ENCODE measurements at regions not wholly inside any gene's neighbourhood (a gene's known extent, or its start where the extent isn't known, plus 50 kb on each side); places are given as distances from the start of the nearest gene placed in this dataset.
"Not testable (repeated sequence)": the region's sequence is repeated elsewhere in the genome, so short reads cannot be mapped to it uniquely, and the experiment has no call there.

DNA sequence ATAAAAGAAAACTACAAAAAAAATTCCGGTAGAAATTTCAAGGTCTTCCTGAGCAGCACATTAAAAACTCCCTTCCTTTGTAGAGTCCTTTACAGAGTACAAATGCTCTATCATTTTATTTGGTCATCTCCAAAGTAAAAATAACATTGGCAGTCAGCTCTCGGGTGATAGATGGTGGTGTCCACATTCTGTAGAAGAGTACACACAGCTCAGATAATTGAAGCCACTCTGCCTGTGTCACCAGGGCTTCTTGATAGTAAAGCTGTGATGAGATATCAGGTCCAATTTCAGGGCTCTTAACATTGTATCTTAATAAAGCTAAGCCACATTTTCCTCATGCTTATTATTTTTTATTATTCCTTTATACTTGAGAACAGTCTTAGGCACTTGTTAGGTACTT lies 371.6 kb downstream of the TAFA4 start:
- Histone ChIP-seq H3K27ac (no peak overlapping the region), H3K4me1 (no peaks in the 10 kb centered on the region), H3K9me3 (peaks cover 0 to 7% (median 0%) of the 10 kb centered on the region in 4 donors), H3K36me3 (no peaks in the 10 kb centered on the region), H3K27me3 (no peaks in the 10 kb centered on the region), H3K4me3 (no peak overlapping the region)
- WGBS, 2 donors: 68 to 94% methylated on average over 2 of the region's 2 CpGs
- no peak for TF ChIP-seq EP300 (IDR thresholded peaks at IDR 0.05)
- TF ChIP-seq, protein P1, sequence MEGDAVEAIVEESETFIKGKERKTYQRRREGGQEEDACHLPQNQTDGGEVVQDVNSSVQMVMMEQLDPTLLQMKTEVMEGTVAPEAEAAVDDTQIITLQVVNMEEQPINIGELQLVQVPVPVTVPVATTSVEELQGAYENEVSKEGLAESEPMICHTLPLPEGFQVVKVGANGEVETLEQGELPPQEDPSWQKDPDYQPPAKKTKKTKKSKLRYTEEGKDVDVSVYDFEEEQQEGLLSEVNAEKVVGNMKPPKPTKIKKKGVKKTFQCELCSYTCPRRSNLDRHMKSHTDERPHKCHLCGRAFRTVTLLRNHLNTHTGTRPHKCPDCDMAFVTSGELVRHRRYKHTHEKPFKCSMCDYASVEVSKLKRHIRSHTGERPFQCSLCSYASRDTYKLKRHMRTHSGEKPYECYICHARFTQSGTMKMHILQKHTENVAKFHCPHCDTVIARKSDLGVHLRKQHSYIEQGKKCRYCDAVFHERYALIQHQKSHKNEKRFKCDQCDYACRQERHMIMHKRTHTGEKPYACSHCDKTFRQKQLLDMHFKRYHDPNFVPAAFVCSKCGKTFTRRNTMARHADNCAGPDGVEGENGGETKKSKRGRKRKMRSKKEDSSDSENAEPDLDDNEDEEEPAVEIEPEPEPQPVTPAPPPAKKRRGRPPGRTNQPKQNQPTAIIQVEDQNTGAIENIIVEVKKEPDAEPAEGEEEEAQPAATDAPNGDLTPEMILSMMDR (IDR thresholded peaks at IDR 0.05): no peak
- DNase-seq (ENCODE audit: low spot score in 2 of 2): no peak

GRCh38 chr3:68535782-68536181 lies 396.6 kb downstream of the TAFA4 start:
- no peaks in the 10 kb centered on the region for H3K4me1 ChIP-seq
- no peaks in the 10 kb centered on the region for H3K36me3 ChIP-seq
- no peak for DNase-seq (ENCODE audit: low spot score in 2 of 2)
- TF ChIP-seq EP300 (IDR thresholded peaks at IDR 0.05): no peak
- TF ChIP-seq, protein P1 (IDR thresholded peaks at IDR 0.05): no peak
- TF ChIP-seq POLR2A (IDR thresholded peaks at IDR 0.05): no peak
- H3K9me3 ChIP-seq: no peaks in the 10 kb centered on the region
- H3K27ac ChIP-seq: no peak overlapping the region
- H3K27me3 ChIP-seq: no peaks in the 10 kb centered on the region
- H3K4me3 ChIP-seq: no peak overlapping the region

- Histone ChIP-seq H3K36me3 (no peaks in the 10 kb centered on the region), H3K4me1 (no peaks in the 10 kb centered on the region), H3K27ac (no peak overlapping the region), H3K4me3 (no peak overlapping the region), H3K27me3 (no peaks in the 10 kb centered on the region), H3K9me3 (no peaks in the 10 kb centered on the region)
- DNase-seq (ENCODE audit: low spot score in 2 of 2): no peak
- TF ChIP-seq EP300 (IDR thresholded peaks at IDR 0.05) (no peak), POLR2A (IDR thresholded peaks at IDR 0.05) (no peak)
- TF ChIP-seq, protein P1 (IDR thresholded peaks at IDR 0.05): no peak
Measured at GRCh38 chr3:68523330-68523729, 409.0 kb downstream of the TAFA4 start.

DNA sequence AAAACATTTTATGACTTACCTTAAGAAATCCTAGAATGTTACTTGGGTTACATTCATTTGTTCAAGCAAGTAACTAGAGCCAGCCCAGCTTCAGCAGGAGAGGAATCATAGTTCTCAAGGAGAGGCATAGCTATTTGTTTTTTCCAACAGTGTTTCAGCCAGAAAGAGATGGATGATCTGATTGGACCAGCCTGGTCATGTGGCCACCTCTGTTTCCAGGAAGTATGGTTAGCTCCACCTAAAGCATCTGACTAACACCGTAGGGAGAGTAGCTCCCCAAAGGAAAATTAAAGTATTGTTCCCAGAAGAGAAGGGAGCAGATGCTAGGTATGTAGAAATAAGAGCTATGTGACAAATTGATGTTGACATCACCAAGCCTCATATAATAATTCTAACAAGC lies 417.1 kb downstream of the TAFA4 start:
- Histone ChIP-seq H3K4me3 (no peak overlapping the region), H3K27ac (no peak overlapping the region), H3K4me1 (no peaks in the 10 kb centered on the region), H3K9me3 (no peaks in the 10 kb centered on the region), H3K36me3 (no peaks in the 10 kb centered on the region), H3K27me3 (no peaks in the 10 kb centered on the region)
- TF ChIP-seq EP300 (IDR thresholded peaks at IDR 0.05) (no peak), POLR2A (IDR thresholded peaks at IDR 0.05) (no peak)
- TF ChIP-seq, protein P1 (IDR thresholded peaks at IDR 0.05): no peak
- no peak for DNase-seq (ENCODE audit: low spot score in 2 of 2)
- WGBS, 2 donors: 38 to 60% methylated on average over 1 of the region's 1 CpG

GRCh38 chr3:68504201-68504600 lies 428.1 kb downstream of the TAFA4 start:
- H3K27me3 ChIP-seq: no peaks in the 10 kb centered on the region
- TF ChIP-seq, protein P1 (IDR thresholded peaks at IDR 0.05): no peak
- TF ChIP-seq EP300 (IDR thresholded peaks at IDR 0.05): no peak
- no peak for TF ChIP-seq POLR2A (IDR thresholded peaks at IDR 0.05)
- H3K36me3 ChIP-seq: no peaks in the 10 kb centered on the region
- WGBS, 2 donors: 5 to 42% methylated on average over 2 of the region's 2 CpGs
- no peak overlapping the region for H3K4me3 ChIP-seq
- no peak overlapping the region for H3K27ac ChIP-seq
- no peaks in the 10 kb centered on the region for H3K4me1 ChIP-seq
- DNase-seq (ENCODE audit: low spot score in 2 of 2): no peak
- H3K9me3 ChIP-seq: peaks cover 0 to 7% (median 0%) of the 10 kb centered on the region in 4 donors

DNA sequence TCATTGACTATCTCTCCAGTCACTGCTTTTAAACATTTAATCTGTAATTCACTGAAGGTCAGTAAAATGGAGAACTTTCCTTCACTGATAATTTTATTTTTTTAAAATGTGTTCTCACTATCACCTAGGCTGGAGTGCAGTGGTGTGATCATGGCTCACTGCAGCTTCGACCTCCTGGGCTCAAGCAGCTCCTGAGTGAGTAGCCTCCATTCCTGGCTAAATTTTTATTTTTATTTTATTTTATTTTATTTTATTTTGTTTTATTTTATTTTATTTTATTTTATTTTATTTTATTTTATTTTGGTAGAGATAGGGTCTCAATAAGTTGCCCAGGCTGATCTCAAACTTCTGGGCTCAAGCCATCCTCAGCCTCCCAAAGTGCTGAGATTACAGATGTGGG lies 446.5 kb downstream of the TAFA4 start:
- not testable (repeated sequence) for H3K36me3 ChIP-seq
- WGBS, 2 donors: 89 to 90% methylated on average over 1 of the region's 1 CpG

More for the DNA sequence above, 446.5 kb downstream of the TAFA4 start:
- not testable (repeated sequence) for H3K4me3 ChIP-seq; H3K4me1 ChIP-seq; H3K9me3 ChIP-seq; H3K27ac ChIP-seq; DNase-seq (ENCODE audit: low spot score in 2 of 2); H3K27me3 ChIP-seq

Measured in tibial nerve (tissue), 4 donors.